ENCODE measurements at regions not wholly inside any gene's neighbourhood (a gene's known extent, or its start where the extent isn't known, plus 50 kb on each side); places are given as distances from the start of the nearest gene placed in this dataset.

DNA sequence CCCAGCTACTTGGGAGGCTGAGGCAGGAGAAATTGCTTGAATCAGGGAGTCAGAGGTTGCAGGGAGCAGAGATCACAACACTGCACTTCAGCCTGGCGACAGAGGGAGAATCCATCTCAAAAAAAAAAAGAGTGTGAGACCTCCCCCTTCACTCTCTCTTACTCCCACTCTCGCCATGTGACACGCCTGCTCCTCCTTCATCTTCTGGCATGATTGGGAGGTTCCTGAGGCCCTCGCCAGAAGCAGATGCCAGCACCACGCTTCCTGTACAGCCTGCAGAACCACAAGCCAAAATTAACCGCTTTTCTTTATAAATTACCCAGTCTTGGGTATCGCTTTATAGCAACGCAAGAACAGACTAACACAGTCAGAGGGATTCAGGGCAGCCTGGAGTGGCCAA, 66.3 kb upstream of the CREB1 start:
- TF ChIP-seq POLR2AphosphoS5 (IDR thresholded peaks at IDR 0.05) (no peak), POLR2A (IDR thresholded peaks at IDR 0.05) (no peak)
- TF ChIP-seq, protein P1, sequence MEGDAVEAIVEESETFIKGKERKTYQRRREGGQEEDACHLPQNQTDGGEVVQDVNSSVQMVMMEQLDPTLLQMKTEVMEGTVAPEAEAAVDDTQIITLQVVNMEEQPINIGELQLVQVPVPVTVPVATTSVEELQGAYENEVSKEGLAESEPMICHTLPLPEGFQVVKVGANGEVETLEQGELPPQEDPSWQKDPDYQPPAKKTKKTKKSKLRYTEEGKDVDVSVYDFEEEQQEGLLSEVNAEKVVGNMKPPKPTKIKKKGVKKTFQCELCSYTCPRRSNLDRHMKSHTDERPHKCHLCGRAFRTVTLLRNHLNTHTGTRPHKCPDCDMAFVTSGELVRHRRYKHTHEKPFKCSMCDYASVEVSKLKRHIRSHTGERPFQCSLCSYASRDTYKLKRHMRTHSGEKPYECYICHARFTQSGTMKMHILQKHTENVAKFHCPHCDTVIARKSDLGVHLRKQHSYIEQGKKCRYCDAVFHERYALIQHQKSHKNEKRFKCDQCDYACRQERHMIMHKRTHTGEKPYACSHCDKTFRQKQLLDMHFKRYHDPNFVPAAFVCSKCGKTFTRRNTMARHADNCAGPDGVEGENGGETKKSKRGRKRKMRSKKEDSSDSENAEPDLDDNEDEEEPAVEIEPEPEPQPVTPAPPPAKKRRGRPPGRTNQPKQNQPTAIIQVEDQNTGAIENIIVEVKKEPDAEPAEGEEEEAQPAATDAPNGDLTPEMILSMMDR (IDR thresholded peaks at IDR 0.05 in 8 of 11, conservative IDR thresholded peaks at IDR 0.05 in 3 of 11), result no peak
